ENCODE measurements at regions not wholly inside any gene's neighbourhood (a gene's known extent, or its start where the extent isn't known, plus 50 kb on each side); places are given as distances from the start of the nearest gene placed in this dataset.

- DNase-seq, result no peak
Observed at GRCh38 chr11:134638796-134639430, 226.9 kb upstream of the B3GAT1 start.

- no peak for DNase-seq
Observed at GRCh38 chr11:134637091-134638015, 225.3 kb upstream of the B3GAT1 start.

- DNase-seq, result no peak
Observed at GRCh38 chr11:134636071-134636470, 224.0 kb upstream of the B3GAT1 start.

- DNase-seq, result no peak
Observed at GRCh38 chr11:134634897-134635831, 223.1 kb upstream of the B3GAT1 start.

- DNase-seq, result no peak
Observed at GRCh38 chr11:134633276-134633675, 221.2 kb upstream of the B3GAT1 start.

GRCh38 chr11:134632347-134633119, 220.5 kb upstream of the B3GAT1 start:
- no peak for DNase-seq

GRCh38 chr11:134630861-134631260, 218.8 kb upstream of the B3GAT1 start:
- no peak for DNase-seq

GRCh38 chr11:134628426-134628825, 216.4 kb upstream of the B3GAT1 start:
- no peak for DNase-seq

GRCh38 chr11:134626032-134626431, 214.0 kb upstream of the B3GAT1 start:
- DNase-seq, result no peak

- no peak for DNase-seq
Observed at GRCh38 chr11:134625631-134626030, 213.6 kb upstream of the B3GAT1 start.

- no peak for DNase-seq
Observed at GRCh38 chr11:134625151-134625550, 213.1 kb upstream of the B3GAT1 start.

GRCh38 chr11:134624166-134624920, 212.3 kb upstream of the B3GAT1 start:
- no peak for DNase-seq

- DNase-seq, result no peak
Observed at GRCh38 chr11:134623711-134624110, 211.7 kb upstream of the B3GAT1 start.

GRCh38 chr11:134622458-134622857, 210.4 kb upstream of the B3GAT1 start:
- DNase-seq, result no peak

- no peak for DNase-seq
Observed at GRCh38 chr11:134617360-134617759, 205.3 kb upstream of the B3GAT1 start.

GRCh38 chr11:134616038-134616437, 204.0 kb upstream of the B3GAT1 start:
- no peak for DNase-seq

GRCh38 chr11:134615041-134615615, 203.1 kb upstream of the B3GAT1 start:
- DNase-seq, result no peak

GRCh38 chr11:134614141-134614540, 202.1 kb upstream of the B3GAT1 start:
- DNase-seq, result no peak

- no peak for DNase-seq
Observed at GRCh38 chr11:134613646-134614045, 201.6 kb upstream of the B3GAT1 start.

- no peak for DNase-seq
Observed at GRCh38 chr11:134612140-134613030, 200.3 kb upstream of the B3GAT1 start.

Measured in stimulated activated naive CD4-positive, alpha-beta T cell (primary cell).